Type B pancreatic cell (in vitro differentiated cells): ENCODE measurements at regions not wholly inside any gene's neighbourhood (a gene's known extent, or its start where the extent isn't known, plus 50 kb on each side); places are given as distances from the start of the nearest gene placed in this dataset.

Source experiments
- DNase-seq: peaks from one replicate; pipeline ENCODE4 v3.0.0; 2021; ENCODE audit warnings: mixed read lengths; ENCODE audit not compliant: unreplicated experiment; ENCODE audit errors: extremely low spot score
- H3K27ac Mint-ChIP-seq: 2 replicates; pipeline ENCODE4 v1.8.0; 2021; ENCODE audit warnings: mild to moderate bottlenecking, mixed read lengths
- H3K27me3 Mint-ChIP-seq: 2 replicates; pipeline ENCODE4 v1.8.0; 2021; ENCODE audit warnings: mixed read lengths
- H3K36me3 Mint-ChIP-seq: 2 replicates; pipeline ENCODE4 v1.8.0; 2021; ENCODE audit warnings: mixed read lengths
- H3K4me1 Mint-ChIP-seq: one replicate; pipeline ENCODE4 v1.8.0; 2021; ENCODE audit warnings: mixed read lengths; ENCODE audit not compliant: unreplicated experiment
- H3K4me3 Mint-ChIP-seq: 2 replicates; pipeline ENCODE4 v1.8.0; 2021; ENCODE audit warnings: mild to moderate bottlenecking, mixed read lengths
- H3K9me3 Mint-ChIP-seq: 2 replicates; pipeline ENCODE4 v1.8.0; 2021; ENCODE audit warnings: mixed read lengths
- CTCF ChIP-seq: fragments of 200-600 bp; sonication (generic); conservative IDR thresholded peaks from 2 replicates; pipeline ENCODE4 v1.5.0; 2021; ENCODE audit warnings: antibody characterized with exemption, mild to moderate bottlenecking

- H3K27me3 Mint-ChIP-seq, result no peaks in the 10 kb centered on the region
- no peak overlapping the region for H3K27ac Mint-ChIP-seq
- DNase-seq, result no peak
- H3K4me1 Mint-ChIP-seq, result no peaks in the 10 kb centered on the region
- H3K9me3 Mint-ChIP-seq, result no peaks in the 10 kb centered on the region
- no peak overlapping the region for H3K4me3 Mint-ChIP-seq
- no peaks in the 10 kb centered on the region for H3K36me3 Mint-ChIP-seq
- TF ChIP-seq CTCF, result no peak
Observed at GRCh38 chrX:145936769-145937168, 119.1 kb downstream of the SLITRK2 start.

- DNase-seq, result no peak
- H3K27ac Mint-ChIP-seq, result no peak overlapping the region
- no peaks in the 10 kb centered on the region for H3K4me1 Mint-ChIP-seq
- TF ChIP-seq CTCF, result no peak
- H3K27me3 Mint-ChIP-seq, result no peaks in the 10 kb centered on the region
- no peak overlapping the region for H3K4me3 Mint-ChIP-seq
- no peaks in the 10 kb centered on the region for H3K36me3 Mint-ChIP-seq
- H3K9me3 Mint-ChIP-seq, result no peaks in the 10 kb centered on the region
Observed at GRCh38 chrX:145949056-145949455, 131.4 kb downstream of the SLITRK2 start.

GRCh38 chrX:145953628-145954027 is 136.0 kb downstream of the SLITRK2 start:
- Mint-ChIP-seq H3K27me3 (no peaks in the 10 kb centered on the region), H3K9me3 (no peaks in the 10 kb centered on the region), H3K4me3 (no peak overlapping the region), H3K4me1 (no peaks in the 10 kb centered on the region), H3K27ac (no peak overlapping the region), H3K36me3 (no peaks in the 10 kb centered on the region)
- TF ChIP-seq CTCF, result no peak
- DNase-seq, result no peak

GRCh38 chrX:145990051-145990450 is 172.4 kb downstream of the SLITRK2 start:
- H3K4me3 Mint-ChIP-seq, result no peak overlapping the region
- no peaks in the 10 kb centered on the region for H3K4me1 Mint-ChIP-seq
- H3K36me3 Mint-ChIP-seq, result no peaks in the 10 kb centered on the region
- no peak for DNase-seq
- TF ChIP-seq CTCF, result no peak
- H3K9me3 Mint-ChIP-seq, result peaks cover 9% of the 10 kb centered on the region
- H3K27me3 Mint-ChIP-seq, result no peaks in the 10 kb centered on the region
- no peak overlapping the region for H3K27ac Mint-ChIP-seq

GRCh38 chrX:146006637-146007036 is 189.0 kb downstream of the SLITRK2 start:
- Mint-ChIP-seq H3K27ac (no peak overlapping the region), H3K36me3 (no peaks in the 10 kb centered on the region), H3K27me3 (no peaks in the 10 kb centered on the region), H3K9me3 (peaks cover 8% of the 10 kb centered on the region), H3K4me1 (no peaks in the 10 kb centered on the region), H3K4me3 (no peak overlapping the region)
- TF ChIP-seq CTCF, result no peak
- DNase-seq, result no peak

GRCh38 chrX:146036000-146036399 is 218.4 kb downstream of the SLITRK2 start:
- DNase-seq, result no peak
- Mint-ChIP-seq H3K4me3 (no peak overlapping the region), H3K27ac (no peak overlapping the region), H3K27me3 (no peaks in the 10 kb centered on the region), H3K4me1 (no peaks in the 10 kb centered on the region), H3K36me3 (no peaks in the 10 kb centered on the region), H3K9me3 (no peaks in the 10 kb centered on the region)
- TF ChIP-seq CTCF, result no peak
